GM12878 (cell line): ENCODE measurements at regions not wholly inside any gene's neighbourhood (a gene's known extent, or its start where the extent isn't known, plus 50 kb on each side); places are given as distances from the start of the nearest gene placed in this dataset.

Source experiments
- ATAC-seq: fragments of 200-7000 bp; cut with Tn5 transposase; 3 replicates; pipeline ENCODE4 v1.9.1; 2020; ENCODE audit warnings: mild to moderate bottlenecking, moderate library complexity
- BruUV-seq: library from RNA; stranded (reverse); fragments of 400-500 nt; replicated peaks from 2 replicates; lab custom pipeline; 2021; lab: Mats Ljungman, UMichigan
- CTCF ChIA-PET: fragments of 300-600 bp; sonication (Branson Sonifier 250); formaldehyde crosslinking; extraction: SDS; loops from one replicate; lab custom pipeline; 2021; ENCODE audit warnings: inconsistent platforms; lab: Yijun Ruan, JAX
- POLR2A ChIA-PET: fragments of 350-600 bp; formaldehyde crosslinking; extraction: SDS; loops from one replicate; lab custom pipeline; 2021; ENCODE audit warnings: inconsistent platforms; lab: Charles Lee
- RAD21 ChIA-PET: fragments of 300-600 bp; sonication (Branson Sonifier 250); formaldehyde crosslinking; loops from one replicate; lab custom pipeline; 2023; ENCODE audit warnings: antibody characterized with exemption; ENCODE audit not compliant: unreplicated experiment; lab: Charles Lee
- SMC1A ChIA-PET: fragments of 300-600 bp; sonication (Branson Sonifier 250); formaldehyde crosslinking; loops from one replicate; lab custom pipeline; 2023; ENCODE audit not compliant: unreplicated experiment, uncharacterized antibody; lab: Charles Lee
- DNase-seq: peaks from one replicate; pipeline ENCODE4 v3.0.0-alpha.2; 2011; ENCODE audit warnings: low read depth, low spot score
- FAIRE-seq: peaks from 3 replicates; lab custom pipeline; 2011; peaks lifted over from hg19 to GRCh38; lab: Jason Lieb, UNC
- H2AFZ ChIP-seq: 2 replicates; pipeline ENCODE4 v1.6.0; 2011; ENCODE audit warnings: low read depth, low read length, control low read depth; ENCODE audit not compliant: control insufficient read depth
- H3K27ac ChIP-seq: 2 replicates; pipeline ENCODE4 v1.5.1; 2011; ENCODE audit warnings: control low read depth; ENCODE audit not compliant: control insufficient read depth, insufficient read depth
- H3K27me3 ChIP-seq, 2 experiments: replicated peaks in 1 of 2; 2 replicates each; pipeline versions ENCODE4 v1.6.0 to v1.6.1; 2011; ENCODE audit warnings: low read length in 1 of 2; ENCODE audit not compliant: control insufficient read depth in 2 of 2, insufficient read depth in 2 of 2
- H3K36me3 ChIP-seq, 2 experiments: 2 replicates each; pipeline ENCODE4 v1.5.1; 2011; ENCODE audit warnings: low read length in 1 of 2; ENCODE audit not compliant: control insufficient read depth in 2 of 2, insufficient read depth in 2 of 2
- H3K4me1 ChIP-seq: 2 replicates; pipeline ENCODE4 v1.6.1; 2011; ENCODE audit warnings: mild to moderate bottlenecking, low read length, moderate library complexity, mixed read lengths; ENCODE audit not compliant: control insufficient read depth, insufficient read depth
- H3K4me2 ChIP-seq: 2 replicates; pipeline ENCODE4 v1.6.0; 2011; ENCODE audit warnings: control low read depth; ENCODE audit not compliant: control insufficient read depth, insufficient read depth
- H3K4me3 ChIP-seq: fragments of 200-600 bp; sonication (generic); 2 replicates; pipeline ENCODE4 v1.5.1; 2016
- H3K79me2 ChIP-seq: 2 replicates; pipeline ENCODE4 v1.6.0; 2011; ENCODE audit warnings: low read length; ENCODE audit not compliant: control insufficient read depth, insufficient read depth
- H3K9ac ChIP-seq: 2 replicates; pipeline ENCODE4 v1.8.0; 2011; ENCODE audit warnings: low read length, control low read depth, mixed read lengths; ENCODE audit not compliant: control insufficient read depth, insufficient read depth
- H3K9me3 ChIP-seq: replicated peaks from 3 replicates; pipeline ENCODE4 v1.5.1; 2011; ENCODE audit warnings: mild to moderate bottlenecking, low read length; ENCODE audit not compliant: control insufficient read depth, insufficient read depth
- H4K20me1 ChIP-seq: 2 replicates; pipeline ENCODE4 v1.6.0; 2011; ENCODE audit not compliant: control insufficient read depth, insufficient read depth
- CHD1 ChIP-seq: IDR thresholded peaks from 2 replicates; pipeline ENCODE4 v1.6.1; 2012; ENCODE audit warnings: low read depth, low read length, improper control_type of control experiment
- E2F4 ChIP-seq: IDR thresholded peaks from 2 replicates; pipeline ENCODE4 v1.6.1; 2012; ENCODE audit warnings: low read depth, low read length, improper control_type of control experiment
- EED ChIP-seq: sonication (generic); IDR thresholded peaks from 2 replicates; pipeline ENCODE4 v1.6.1; 2016; ENCODE audit warnings: antibody characterized with exemption, low read depth
- EGR1 ChIP-seq, 2 experiments: IDR thresholded peaks; 1 replicate in 1 of 2; 2 replicates in 1 of 2; pipeline ENCODE4 v1.6.1; 2011 to 2012; ENCODE audit warnings: low read depth in 2 of 2, low read length in 2 of 2, borderline replicate concordance in 1 of 2, mild to moderate bottlenecking in 1 of 2, moderate library complexity in 1 of 2
- GATAD2B ChIP-seq: fragments of 450-650 bp; conservative IDR thresholded peaks from 2 replicates; pipeline ENCODE4 v1.6.1; 2017; ENCODE audit warnings: low read depth, mild to moderate bottlenecking, moderate library complexity
- HCFC1 ChIP-seq: fragments of 150-350 bp; IDR thresholded peaks from 2 replicates; pipeline ENCODE4 v1.6.1; 2014; ENCODE audit warnings: low read length
- JUND ChIP-seq: IDR thresholded peaks from 2 replicates; pipeline ENCODE4 v1.6.1; 2012; ENCODE audit warnings: low read depth, mild to moderate bottlenecking, low read length, improper control_type of control experiment, moderate library complexity
- KAT2A ChIP-seq: conservative IDR thresholded peaks from 2 replicates; pipeline ENCODE4 v1.6.1; 2011; ENCODE audit warnings: low read depth, low read length; ENCODE audit not compliant: control insufficient read depth
- NRF1 ChIP-seq: conservative IDR thresholded peaks from 2 replicates; pipeline ENCODE4 v1.6.1; 2011; ENCODE audit warnings: mild to moderate bottlenecking, low read depth, low read length, improper control_type of control experiment
- POLR2AphosphoS5 ChIP-seq: IDR thresholded peaks from 2 replicates; pipeline ENCODE4 v1.6.1; 2011; ENCODE audit warnings: mild to moderate bottlenecking, low read length, inconsistent platforms
- SMAD1 ChIP-seq: fragments of 450-650 bp; IDR thresholded peaks from 2 replicates; pipeline ENCODE4 v1.6.1; 2018; ENCODE audit warnings: mild to moderate bottlenecking, low read depth; ENCODE audit not compliant: partially characterized antibody
- SP1 ChIP-seq: IDR thresholded peaks from one replicate; pipeline ENCODE4 v1.6.1; 2011; ENCODE audit warnings: low read depth, low read length
- SPI1 ChIP-seq: IDR thresholded peaks from 2 replicates; pipeline ENCODE4 v1.6.1; 2011; ENCODE audit warnings: low read depth, mild to moderate bottlenecking, low read length, moderate library complexity, borderline replicate concordance; ENCODE audit not compliant: insufficient read depth
- TAF1 ChIP-seq: IDR thresholded peaks from 2 replicates; pipeline ENCODE4 v1.6.1; 2011; ENCODE audit warnings: mild to moderate bottlenecking, low read depth, low read length, borderline replicate concordance
- ZSCAN29 ChIP-seq: fragments of 450-650 bp; IDR thresholded peaks from 2 replicates; pipeline ENCODE4 v1.6.1; 2017; ENCODE audit warnings: mild to moderate bottlenecking, moderate library complexity
- WGBS: methylation state at CpG from one replicate; pipeline ENCODE4 v1.1.6; 2016; ENCODE audit warnings: low lambda C conversion rate; ENCODE audit not compliant: insufficient replicate concordance, insufficient coverage; ENCODE audit errors: missing lambda C conversion rate; 5-methylcytosine and 5-hydroxymethylcytosine counted together
- in situ Hi-C: fragments of 300-500 bp; cut with MboI; formaldehyde crosslinking; loops from 9 replicates; pipeline ENCODE4 v1.14.3; 2018; ENCODE audit warnings: mixed read lengths
- intact Hi-C: fragments of 100-400 bp; cut with micrococcal nuclease; formaldehyde crosslinking; loops from one replicate; pipeline ENCODE4 v1.14.2; 2022; ENCODE audit not compliant: unreplicated experiment
- TF ChIP-seq, protein P1 (sequence below): IDR thresholded peaks from 2 replicates; pipeline ENCODE4 v1.6.1; 2012; ENCODE audit warnings: mild to moderate bottlenecking, low read depth, low read length
- TF ChIP-seq, protein P2 (sequence below): fragments of 450-650 bp; IDR thresholded peaks from 2 replicates; pipeline ENCODE4 v1.6.1; 2017; ENCODE audit warnings: mild to moderate bottlenecking

DNA sequence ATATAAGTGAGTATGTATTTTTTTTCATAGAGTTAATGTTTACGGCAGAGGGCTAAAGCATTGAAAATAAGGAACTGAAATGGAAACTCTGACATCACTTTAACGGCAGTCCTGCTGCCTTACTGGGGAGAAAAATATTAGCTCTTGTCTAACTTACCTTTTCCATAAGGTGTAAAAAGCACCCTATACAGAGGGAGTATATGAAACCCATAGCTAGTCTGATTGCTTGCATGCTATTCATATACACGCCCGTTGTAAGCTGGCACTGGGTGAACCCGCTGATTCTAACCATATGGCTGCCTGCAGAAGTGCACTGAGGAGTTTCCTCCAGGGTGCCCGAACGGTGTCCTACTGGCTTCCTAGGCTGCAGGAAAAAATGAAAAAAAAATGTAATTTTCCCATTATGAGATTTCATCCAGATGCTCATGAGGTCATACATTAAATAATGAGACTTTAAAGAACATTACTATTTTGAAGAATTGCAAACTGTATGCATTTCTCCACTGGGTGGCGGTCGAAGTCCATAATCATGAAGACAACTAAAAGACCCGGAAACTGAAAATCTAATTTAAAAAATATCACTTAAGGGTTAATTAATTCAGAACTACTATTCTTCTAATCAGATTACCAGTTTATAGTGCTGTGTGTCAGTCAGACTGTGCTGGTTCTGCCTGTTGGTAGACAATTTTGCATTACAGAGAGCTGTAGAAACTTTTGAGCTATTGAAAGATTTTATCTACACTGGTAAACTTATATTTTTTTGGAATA is 144.7 kb downstream of the ALX1 start:
- DNase-seq (peak; percentile 15), ATAC-seq (peak; percentile 91), FAIRE-seq (peak; percentile 23)
- intact Hi-C loops (loop anchor here (1.0 to 2.0 kb wide), 3 partner anchors 24 to 445 kb away; no protein-coding TSS in a partner anchor), in situ Hi-C loops (no loop called here)
- RAD21 ChIA-PET, result interaction anchor here (0.6 to 3.2 kb wide), 32 partner anchors 8 to 500 kb away, joined by 3 to 62 read pairs (median 5); no protein-coding TSS in a partner anchor
- Histone ChIP-seq H3K4me1 (no peaks in the 10 kb centered on the region), H3K79me2 (no peaks in the 10 kb centered on the region), H3K4me2 (peak overlapping the region; percentile 41), H3K27ac (no peak overlapping the region), H3K27me3 (no peaks in the 10 kb centered on the region), H2AFZ (peak overlapping the region; percentile 29), H3K36me3 (no peaks in the 10 kb centered on the region), H3K9ac (no peak overlapping the region), H3K9me3 (no peaks in the 10 kb centered on the region), H4K20me1 (no peaks in the 10 kb centered on the region), H3K4me3 (no peak overlapping the region)
- CTCF ChIA-PET, result interaction anchor here (0.6 to 3.8 kb wide), 38 partner anchors 8 to 525 kb away, joined by 3 to 86 read pairs (median 6); partner anchors contain the start of gene NTS
- POLR2A ChIA-PET, result interaction anchor here (0.5 to 1.2 kb wide), 4 partner anchors 12 to 900 kb away, joined by 3 to 4 read pairs (median 4); no protein-coding TSS in a partner anchor
- BruUV-seq, result no TSS peak
- SMC1A ChIA-PET, result interaction anchor here (0.6 to 3.2 kb wide), 29 partner anchors 9 to 496 kb away, joined by 3 to 22 read pairs (median 4); partner anchors contain the start of genes LRRIQ1, NTS and TSPAN19
- WGBS, result 26% methylated on average over 10 of the region's 10 CpGs
- TF ChIP-seq JUND (no peak; the same call in 1 of the 2 replicates), EED (peak; percentile 47; the same call in 1 of the 2 replicates), EGR1 (IDR thresholded peaks at IDR 0.05; ENCODE audit: borderline replicate concordance in 1 of 2, low read depth in 2 of 2, low read length in 2 of 2) (no peak), KAT2A (no peak), NRF1 (no peak), SP1 (no peak), E2F4 (no peak), GATAD2B (0 out of 2 replicates have a peak, but pooled peaks have one; percentile 37), SMAD1 (no peak), SPI1 (peak; percentile 93), TAF1 (no peak), ZSCAN29 (no peak), HCFC1 (no peak), POLR2AphosphoS5 (no peak), CHD1 (no peak)
- TF ChIP-seq, protein P1, sequence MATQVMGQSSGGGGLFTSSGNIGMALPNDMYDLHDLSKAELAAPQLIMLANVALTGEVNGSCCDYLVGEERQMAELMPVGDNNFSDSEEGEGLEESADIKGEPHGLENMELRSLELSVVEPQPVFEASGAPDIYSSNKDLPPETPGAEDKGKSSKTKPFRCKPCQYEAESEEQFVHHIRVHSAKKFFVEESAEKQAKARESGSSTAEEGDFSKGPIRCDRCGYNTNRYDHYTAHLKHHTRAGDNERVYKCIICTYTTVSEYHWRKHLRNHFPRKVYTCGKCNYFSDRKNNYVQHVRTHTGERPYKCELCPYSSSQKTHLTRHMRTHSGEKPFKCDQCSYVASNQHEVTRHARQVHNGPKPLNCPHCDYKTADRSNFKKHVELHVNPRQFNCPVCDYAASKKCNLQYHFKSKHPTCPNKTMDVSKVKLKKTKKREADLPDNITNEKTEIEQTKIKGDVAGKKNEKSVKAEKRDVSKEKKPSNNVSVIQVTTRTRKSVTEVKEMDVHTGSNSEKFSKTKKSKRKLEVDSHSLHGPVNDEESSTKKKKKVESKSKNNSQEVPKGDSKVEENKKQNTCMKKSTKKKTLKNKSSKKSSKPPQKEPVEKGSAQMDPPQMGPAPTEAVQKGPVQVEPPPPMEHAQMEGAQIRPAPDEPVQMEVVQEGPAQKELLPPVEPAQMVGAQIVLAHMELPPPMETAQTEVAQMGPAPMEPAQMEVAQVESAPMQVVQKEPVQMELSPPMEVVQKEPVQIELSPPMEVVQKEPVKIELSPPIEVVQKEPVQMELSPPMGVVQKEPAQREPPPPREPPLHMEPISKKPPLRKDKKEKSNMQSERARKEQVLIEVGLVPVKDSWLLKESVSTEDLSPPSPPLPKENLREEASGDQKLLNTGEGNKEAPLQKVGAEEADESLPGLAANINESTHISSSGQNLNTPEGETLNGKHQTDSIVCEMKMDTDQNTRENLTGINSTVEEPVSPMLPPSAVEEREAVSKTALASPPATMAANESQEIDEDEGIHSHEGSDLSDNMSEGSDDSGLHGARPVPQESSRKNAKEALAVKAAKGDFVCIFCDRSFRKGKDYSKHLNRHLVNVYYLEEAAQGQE, result no peak
- TF ChIP-seq, protein P2, sequence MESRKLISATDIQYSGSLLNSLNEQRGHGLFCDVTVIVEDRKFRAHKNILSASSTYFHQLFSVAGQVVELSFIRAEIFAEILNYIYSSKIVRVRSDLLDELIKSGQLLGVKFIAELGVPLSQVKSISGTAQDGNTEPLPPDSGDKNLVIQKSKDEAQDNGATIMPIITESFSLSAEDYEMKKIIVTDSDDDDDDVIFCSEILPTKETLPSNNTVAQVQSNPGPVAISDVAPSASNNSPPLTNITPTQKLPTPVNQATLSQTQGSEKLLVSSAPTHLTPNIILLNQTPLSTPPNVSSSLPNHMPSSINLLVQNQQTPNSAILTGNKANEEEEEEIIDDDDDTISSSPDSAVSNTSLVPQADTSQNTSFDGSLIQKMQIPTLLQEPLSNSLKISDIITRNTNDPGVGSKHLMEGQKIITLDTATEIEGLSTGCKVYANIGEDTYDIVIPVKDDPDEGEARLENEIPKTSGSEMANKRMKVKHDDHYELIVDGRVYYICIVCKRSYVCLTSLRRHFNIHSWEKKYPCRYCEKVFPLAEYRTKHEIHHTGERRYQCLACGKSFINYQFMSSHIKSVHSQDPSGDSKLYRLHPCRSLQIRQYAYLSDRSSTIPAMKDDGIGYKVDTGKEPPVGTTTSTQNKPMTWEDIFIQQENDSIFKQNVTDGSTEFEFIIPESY, result no peak
